GM06990 (cell line): ENCODE measurements at regions not wholly inside any gene's neighbourhood (a gene's known extent, or its start where the extent isn't known, plus 50 kb on each side); places are given as distances from the start of the nearest gene placed in this dataset.

ENCODE experiments used
- DNase-seq: peaks from one replicate; pipeline ENCODE4 v3.0.0-alpha.2; 2011; ENCODE audit not compliant: insufficient read length; ENCODE audit errors: extremely low read depth
- H3K27me3 ChIP-seq: replicated peaks from 2 replicates; pipeline ENCODE4 v1.6.0; 2011; ENCODE audit warnings: low read length; ENCODE audit not compliant: control insufficient read depth, insufficient read depth
- H3K36me3 ChIP-seq: 2 replicates; pipeline ENCODE4 v1.5.1; 2011; ENCODE audit warnings: low read length; ENCODE audit not compliant: control insufficient read depth, insufficient read depth
- H3K4me3 ChIP-seq: replicated peaks from 2 replicates; pipeline ENCODE4 v1.5.1; 2011; ENCODE audit warnings: low read depth, mild to moderate bottlenecking, control low read depth, low read length
- TF ChIP-seq, protein P1 (sequence below): IDR thresholded peaks from 2 replicates; pipeline ENCODE4 v1.5.1; 2011; ENCODE audit warnings: low read length, control low read depth, mild to moderate bottlenecking, inconsistent platforms; ENCODE audit not compliant: insufficient read depth, poor library complexity, severe bottlenecking

DNA sequence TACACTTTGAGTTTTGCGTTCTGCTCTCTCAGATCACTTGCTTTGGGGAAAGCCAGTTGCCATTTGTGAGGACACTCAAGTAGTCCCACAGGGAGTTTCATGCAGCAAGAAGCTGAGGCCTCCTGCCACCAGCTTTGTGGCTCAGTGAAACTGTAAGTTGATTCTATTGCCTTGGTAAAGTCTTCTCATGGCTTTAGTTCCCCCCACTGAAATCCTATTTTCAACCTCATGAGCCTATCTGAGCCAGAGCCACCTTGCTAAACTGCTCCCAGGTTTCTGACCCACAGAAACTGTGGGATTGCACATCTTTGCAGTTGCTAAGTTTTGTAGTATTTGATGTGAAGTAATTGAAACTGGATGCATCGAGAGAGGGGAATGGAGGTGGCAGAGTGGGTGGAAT lies 85.4 kb upstream of the TOP3B start:
- H3K27me3 ChIP-seq, result no peaks in the 10 kb centered on the region
- no peak overlapping the region for H3K4me3 ChIP-seq
- no peak for DNase-seq
- TF ChIP-seq, protein P1, sequence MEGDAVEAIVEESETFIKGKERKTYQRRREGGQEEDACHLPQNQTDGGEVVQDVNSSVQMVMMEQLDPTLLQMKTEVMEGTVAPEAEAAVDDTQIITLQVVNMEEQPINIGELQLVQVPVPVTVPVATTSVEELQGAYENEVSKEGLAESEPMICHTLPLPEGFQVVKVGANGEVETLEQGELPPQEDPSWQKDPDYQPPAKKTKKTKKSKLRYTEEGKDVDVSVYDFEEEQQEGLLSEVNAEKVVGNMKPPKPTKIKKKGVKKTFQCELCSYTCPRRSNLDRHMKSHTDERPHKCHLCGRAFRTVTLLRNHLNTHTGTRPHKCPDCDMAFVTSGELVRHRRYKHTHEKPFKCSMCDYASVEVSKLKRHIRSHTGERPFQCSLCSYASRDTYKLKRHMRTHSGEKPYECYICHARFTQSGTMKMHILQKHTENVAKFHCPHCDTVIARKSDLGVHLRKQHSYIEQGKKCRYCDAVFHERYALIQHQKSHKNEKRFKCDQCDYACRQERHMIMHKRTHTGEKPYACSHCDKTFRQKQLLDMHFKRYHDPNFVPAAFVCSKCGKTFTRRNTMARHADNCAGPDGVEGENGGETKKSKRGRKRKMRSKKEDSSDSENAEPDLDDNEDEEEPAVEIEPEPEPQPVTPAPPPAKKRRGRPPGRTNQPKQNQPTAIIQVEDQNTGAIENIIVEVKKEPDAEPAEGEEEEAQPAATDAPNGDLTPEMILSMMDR, result no peak
- H3K36me3 ChIP-seq, result no peaks in the 10 kb centered on the region

DNA sequence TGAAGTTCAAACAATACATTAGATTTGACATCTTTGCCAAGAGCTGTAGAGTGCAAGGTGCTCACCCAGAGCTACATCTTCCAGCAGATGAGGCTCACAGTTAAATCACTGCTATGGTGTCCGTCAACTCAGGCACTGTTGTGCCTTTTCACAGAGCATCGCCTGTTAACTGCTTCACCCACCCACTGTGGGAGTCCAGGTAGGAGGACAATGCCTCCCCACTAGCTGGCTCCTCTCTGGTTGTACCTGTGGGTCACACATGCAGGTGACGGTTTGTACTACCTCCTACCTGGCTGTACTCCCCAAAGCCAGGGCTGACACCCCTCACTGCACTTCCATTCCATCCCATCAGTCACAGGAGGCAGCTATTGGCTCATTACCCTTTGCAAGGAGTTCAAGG lies 84.6 kb upstream of the TOP3B start:
- TF ChIP-seq, protein P1, result no peak
- Histone ChIP-seq H3K27me3 (no peaks in the 10 kb centered on the region), H3K36me3 (no peaks in the 10 kb centered on the region), H3K4me3 (no peak overlapping the region)
- DNase-seq, result no peak

DNA sequence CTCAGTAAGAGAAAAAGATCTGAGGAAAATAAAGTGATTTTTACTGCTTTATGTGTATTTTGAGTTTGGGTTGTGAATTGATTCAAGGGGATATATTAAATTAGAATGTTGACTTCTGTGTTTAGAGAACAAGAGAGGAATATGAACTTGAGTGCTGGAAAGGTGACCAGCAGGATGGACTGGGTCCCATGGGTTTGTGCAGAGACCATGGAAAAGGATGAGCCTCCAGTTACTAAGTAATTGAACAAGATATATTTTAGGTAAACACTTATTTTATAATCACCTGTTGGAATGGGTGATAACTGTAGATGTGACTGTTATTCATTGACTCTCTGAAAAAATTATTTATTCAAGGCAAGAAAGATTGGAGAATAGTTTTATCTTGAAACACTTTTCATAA lies 82.0 kb upstream of the TOP3B start:
- no peak overlapping the region for H3K4me3 ChIP-seq
- TF ChIP-seq, protein P1, result no peak
- H3K27me3 ChIP-seq, result no peaks in the 10 kb centered on the region
- H3K36me3 ChIP-seq, result no peaks in the 10 kb centered on the region
- no peak for DNase-seq

DNA sequence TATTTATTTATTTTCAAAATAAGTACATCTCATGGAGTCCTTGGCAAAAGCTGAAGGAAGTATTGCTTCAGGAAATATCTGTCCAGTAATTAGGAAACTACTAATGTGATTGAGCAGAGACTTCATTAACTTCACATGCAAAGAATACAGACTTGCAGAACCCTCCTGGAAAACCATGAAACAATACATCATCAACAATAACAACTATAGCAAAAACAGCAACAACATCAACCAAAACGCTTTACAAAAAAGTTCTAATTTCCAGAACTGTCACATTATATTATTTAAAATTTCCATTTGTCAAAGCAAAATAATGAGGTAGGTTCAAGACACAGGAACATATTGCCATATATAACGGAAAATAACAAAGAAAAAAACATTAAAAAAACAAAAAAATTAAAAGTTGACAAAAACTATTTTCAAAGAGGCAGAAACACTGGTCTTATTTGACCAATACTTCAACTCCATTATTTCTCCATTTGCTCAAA lies 79.8 kb upstream of the TOP3B start:
- Histone ChIP-seq H3K36me3 (no peaks in the 10 kb centered on the region), H3K27me3 (no peaks in the 10 kb centered on the region), H3K4me3 (no peak overlapping the region)
- no peak for DNase-seq
- TF ChIP-seq, protein P1, result no peak

DNA sequence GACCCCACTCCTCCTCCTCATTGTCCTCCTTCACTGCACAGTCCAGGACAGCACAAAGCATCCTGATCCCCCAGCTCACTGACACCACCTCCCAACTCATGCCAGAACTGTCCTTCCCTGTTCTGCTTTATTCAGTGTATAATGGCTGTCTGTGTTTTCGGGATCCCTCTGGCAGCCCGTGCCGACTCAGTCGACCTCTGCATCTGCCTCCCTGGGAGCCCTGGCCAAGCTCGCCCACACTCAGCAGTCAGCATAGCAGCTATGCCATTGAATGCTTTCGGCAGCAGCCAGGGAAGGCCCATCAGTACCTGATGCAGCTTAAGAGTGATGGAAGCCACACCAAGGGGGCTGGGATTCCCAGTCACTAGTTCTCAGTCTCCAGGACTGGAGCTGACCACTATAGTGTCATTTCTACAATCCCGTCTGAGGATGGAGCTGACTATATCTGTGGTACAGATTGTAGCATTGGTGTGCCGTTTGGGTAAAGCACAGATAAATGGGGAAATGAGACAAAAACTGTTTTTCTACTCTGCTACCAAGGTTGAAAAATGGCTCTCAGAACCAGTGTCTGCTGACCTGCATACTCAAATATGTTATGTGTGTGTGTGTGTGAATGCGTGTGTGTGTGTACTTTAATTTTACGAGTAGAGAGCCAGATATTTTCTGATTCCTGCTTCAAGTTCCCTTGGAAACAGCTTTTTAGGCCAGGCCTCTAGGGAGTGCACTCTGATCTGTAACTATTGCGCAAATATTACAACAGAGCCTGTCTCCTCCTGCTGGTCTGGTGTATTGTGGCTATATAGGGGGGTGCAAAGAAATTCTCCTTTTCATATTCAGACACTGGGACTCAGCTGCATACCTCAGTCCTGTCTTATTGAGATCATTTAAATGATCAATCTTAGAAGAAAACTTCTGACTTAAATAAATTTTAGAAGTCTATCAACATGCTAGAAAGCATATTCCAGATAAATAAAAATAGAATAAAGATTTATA lies 78.8 kb upstream of the TOP3B start:
- no peaks in the 10 kb centered on the region for H3K27me3 ChIP-seq
- no peak for DNase-seq
- H3K36me3 ChIP-seq, result no peaks in the 10 kb centered on the region
- no peak overlapping the region for H3K4me3 ChIP-seq
- TF ChIP-seq, protein P1, result no peak
